OCI-LY7 (cell line): ENCODE measurements at regions not wholly inside any gene's neighbourhood (a gene's known extent, or its start where the extent isn't known, plus 50 kb on each side); places are given as distances from the start of the nearest gene placed in this dataset.

ENCODE experiments used
- EZH2phosphoT487 ChIP-seq: fragments of 200-600 bp; sonication (generic); IDR thresholded peaks from 2 replicates; pipeline ENCODE4 v1.6.1; 2018; ENCODE audit warnings: low read depth, borderline replicate concordance, mild to moderate bottlenecking, mixed run types, antibody characterized with exemption, low read length, moderate library complexity, mixed read lengths
- TF ChIP-seq, protein P1 (sequence below): fragments of 200-600 bp; sonication (generic); conservative IDR thresholded peaks from 2 replicates; pipeline ENCODE4 v1.5.1; 2014; ENCODE audit warnings: mild to moderate bottlenecking, antibody characterized with exemption, low read length, moderate library complexity, mixed read lengths

DNA sequence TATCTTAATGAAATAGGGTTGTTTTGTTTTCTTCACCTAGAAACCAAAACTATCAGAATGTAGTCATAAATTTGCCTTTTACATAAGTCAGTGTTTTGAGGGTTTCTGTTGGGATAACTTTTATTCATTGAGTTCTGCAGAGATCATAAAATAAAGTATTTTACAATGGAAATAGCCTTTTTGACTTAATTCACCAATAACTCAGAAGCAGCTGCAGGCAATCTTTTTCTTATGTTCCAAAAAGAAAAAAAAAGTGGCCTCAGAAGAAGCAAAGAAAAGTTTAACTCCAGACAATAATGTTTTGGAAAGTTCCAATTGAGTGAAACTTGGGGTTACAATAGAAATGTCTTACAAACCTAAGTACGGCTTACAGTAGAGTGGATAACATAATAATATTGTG, 491.7 kb upstream of the NRP1 start:
- TF ChIP-seq, protein P1, sequence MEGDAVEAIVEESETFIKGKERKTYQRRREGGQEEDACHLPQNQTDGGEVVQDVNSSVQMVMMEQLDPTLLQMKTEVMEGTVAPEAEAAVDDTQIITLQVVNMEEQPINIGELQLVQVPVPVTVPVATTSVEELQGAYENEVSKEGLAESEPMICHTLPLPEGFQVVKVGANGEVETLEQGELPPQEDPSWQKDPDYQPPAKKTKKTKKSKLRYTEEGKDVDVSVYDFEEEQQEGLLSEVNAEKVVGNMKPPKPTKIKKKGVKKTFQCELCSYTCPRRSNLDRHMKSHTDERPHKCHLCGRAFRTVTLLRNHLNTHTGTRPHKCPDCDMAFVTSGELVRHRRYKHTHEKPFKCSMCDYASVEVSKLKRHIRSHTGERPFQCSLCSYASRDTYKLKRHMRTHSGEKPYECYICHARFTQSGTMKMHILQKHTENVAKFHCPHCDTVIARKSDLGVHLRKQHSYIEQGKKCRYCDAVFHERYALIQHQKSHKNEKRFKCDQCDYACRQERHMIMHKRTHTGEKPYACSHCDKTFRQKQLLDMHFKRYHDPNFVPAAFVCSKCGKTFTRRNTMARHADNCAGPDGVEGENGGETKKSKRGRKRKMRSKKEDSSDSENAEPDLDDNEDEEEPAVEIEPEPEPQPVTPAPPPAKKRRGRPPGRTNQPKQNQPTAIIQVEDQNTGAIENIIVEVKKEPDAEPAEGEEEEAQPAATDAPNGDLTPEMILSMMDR: no peak
- no peak for TF ChIP-seq EZH2phosphoT487
